ENCODE measurements at regions not wholly inside any gene's neighbourhood (a gene's known extent, or its start where the extent isn't known, plus 50 kb on each side); places are given as distances from the start of the nearest gene placed in this dataset.

- CTCF ChIA-PET, result interaction anchor here (0.6 to 8.6 kb wide), 46 partner anchors 9 to 682 kb away, joined by 3 to 193 read pairs (median 4); partner anchors contain the start of genes KATNAL1 and UBL3
- Histone ChIP-seq H3K4me1 (ENCODE audit: control insufficient read depth in 1 of 2, insufficient read depth in 2 of 2, low read depth in 1 of 2, low read length in 1 of 2) (peaks cover 4 to 22% of the 10 kb centered on the region in 2 experiments; a peak in 3 of 4 replicates), H3F3A (replicated peaks; ENCODE audit: insufficient read depth) (no peaks in the 10 kb centered on the region), H3K4me3 (ENCODE audit: low read depth in 2 of 2, low read length in 1 of 2) (peak overlapping the region in 1 of 2 experiments; percentile 77; a peak in 2 of 4 replicates), H4K20me1 (ENCODE audit: insufficient read depth) (no peaks in the 10 kb centered on the region), H3K27me3 (ENCODE audit: insufficient read depth) (no peaks in the 10 kb centered on the region), H3K27ac (ENCODE audit: low read depth in 2 of 2, low read length in 1 of 2) (no peak overlapping the region; a peak in 1 of 4 replicates), H2AFZ (ENCODE audit: low read depth) (peak overlapping the region; percentile 66; the same call in 1 of the 2 replicates), H3K79me2 (ENCODE audit: insufficient read depth) (no peaks in the 10 kb centered on the region), H3K9ac (no peak overlapping the region), H3K9me2 (no peaks in the 10 kb centered on the region), H3K4me2 (0 out of 2 replicates have a peak overlapping the region, but pooled peaks have one; percentile 15), H3K9me3 (no peaks in the 10 kb centered on the region), H3K36me3 (replicated peaks in 1 of 2; ENCODE audit: control insufficient read depth in 1 of 2, insufficient read depth in 2 of 2, low read length in 1 of 2) (no peaks in the 10 kb centered on the region)
- 86% methylated on average over 15 of the region's 15 CpGs for WGBS (ENCODE audit: low lambda C conversion rate)
- DNase-seq, result no peak
- POLR2A ChIA-PET, result interaction anchor here (0.6 to 1.3 kb wide), 4 partner anchors 29 to 614 kb away, joined by 3 to 7 read pairs (median 4); no protein-coding TSS in a partner anchor
- TF ChIP-seq RXRA (IDR thresholded peaks at IDR 0.05; ENCODE audit: borderline replicate concordance, low read depth), result no peak
- no peak for TF ChIP-seq YY1 (IDR thresholded peaks at IDR 0.05; ENCODE audit: low read depth)
- no peak for TF ChIP-seq RFX5 (IDR thresholded peaks at IDR 0.05; ENCODE audit: low read length)
- no peak for TF ChIP-seq USF2 (IDR thresholded peaks at IDR 0.05; ENCODE audit: borderline replicate concordance, low read depth, low read length)
- TF ChIP-seq CHD2 (IDR thresholded peaks at IDR 0.05; ENCODE audit: low read length, partially characterized antibody), result no peak
- no peak for TF ChIP-seq RAD21 (IDR thresholded peaks at IDR 0.05; ENCODE audit: low read length)
- TF ChIP-seq MXI1 (IDR thresholded peaks at IDR 0.05; ENCODE audit: low read depth, low read length), result no peak
- no peak for TF ChIP-seq ELF1 (IDR thresholded peaks at IDR 0.05)
- TF ChIP-seq GATA2 (CRISPR knock-in tag; IDR thresholded peaks at IDR 0.05), result no peak
- TF ChIP-seq EZH2phosphoT487 (IDR thresholded peaks at IDR 0.05; ENCODE audit: borderline replicate concordance, low read depth), result no peak
- no peak for TF ChIP-seq FOXM1 (IDR thresholded peaks at IDR 0.05; ENCODE audit: low read depth)
- TF ChIP-seq MAX (IDR thresholded peaks at IDR 0.05; ENCODE audit: low read depth), result no peak
- no peak for TF ChIP-seq MEF2A (IDR thresholded peaks at IDR 0.05; ENCODE audit: borderline replicate concordance, low read depth)
Measured at GRCh38 chr13:30113983-30114570, 193.3 kb downstream of the KATNAL1 start.

DNA sequence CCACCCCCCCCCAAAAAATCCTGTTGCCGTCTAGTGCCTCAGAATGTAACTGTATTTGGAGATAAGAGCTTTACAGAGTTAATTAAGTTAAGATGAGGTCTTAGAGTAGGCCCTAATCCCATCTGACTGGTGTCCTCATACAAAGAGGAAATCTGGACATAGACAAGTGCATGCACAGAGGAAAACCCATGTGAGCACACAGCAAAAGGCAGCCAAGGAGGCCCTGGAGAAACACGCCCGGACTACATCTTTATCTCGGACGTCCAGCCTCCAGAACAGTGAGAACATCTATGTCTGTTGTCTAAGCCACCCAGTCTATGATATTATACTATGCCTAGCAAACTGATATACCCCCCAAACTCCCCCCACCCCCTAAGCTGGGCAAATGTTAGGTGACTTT, 193.8 kb downstream of the KATNAL1 start:
- 81% methylated on average over 5 of the region's 5 CpGs for WGBS (ENCODE audit: low lambda C conversion rate)
- H3K36me3 ChIP-seq (replicated peaks in 1 of 2; ENCODE audit: control insufficient read depth in 1 of 2, insufficient read depth in 2 of 2, low read length in 1 of 2), result no peaks in the 10 kb centered on the region
- H3K27ac ChIP-seq (ENCODE audit: low read depth in 2 of 2, low read length in 1 of 2), result peak overlapping the region in 1 of 2 experiments; percentile 9; a peak in 1 of 4 replicates
- H3K9me3 ChIP-seq, result no peaks in the 10 kb centered on the region
- H4K20me1 ChIP-seq (ENCODE audit: insufficient read depth), result no peaks in the 10 kb centered on the region
- POLR2A ChIA-PET, result interaction anchor here (0.6 kb wide), 2 partner anchors 513 to 614 kb away, joined by 3 read pairs; no protein-coding TSS in a partner anchor
- H3K4me1 ChIP-seq (ENCODE audit: control insufficient read depth in 1 of 2, insufficient read depth in 2 of 2, low read depth in 1 of 2, low read length in 1 of 2), result peaks cover 0 to 28% of the 10 kb centered on the region in 2 experiments; a peak in 2 of 4 replicates
- DNase-seq, result no peak
- H3F3A ChIP-seq (replicated peaks; ENCODE audit: insufficient read depth), result no peaks in the 10 kb centered on the region
- H3K27me3 ChIP-seq (ENCODE audit: insufficient read depth), result no peaks in the 10 kb centered on the region
- no peak overlapping the region for H3K4me2 ChIP-seq
- H3K9me2 ChIP-seq, result no peaks in the 10 kb centered on the region
- no peak overlapping the region for H2AFZ ChIP-seq (ENCODE audit: low read depth)
- H3K4me3 ChIP-seq (ENCODE audit: low read depth in 2 of 2, low read length in 1 of 2), result no peak overlapping the region
- H3K9ac ChIP-seq, result no peak overlapping the region
- CTCF ChIA-PET, result interaction anchor here (0.7 to 8.6 kb wide), 28 partner anchors 9 to 683 kb away, joined by 3 to 193 read pairs (median 4); partner anchors contain the start of genes KATNAL1 and UBL3
- no peaks in the 10 kb centered on the region for H3K79me2 ChIP-seq (ENCODE audit: insufficient read depth)
- no peak for TF ChIP-seq TCF12 (IDR thresholded peaks at IDR 0.05)
- TF ChIP-seq NFIC (IDR thresholded peaks at IDR 0.05; ENCODE audit: borderline replicate concordance), result no peak
- TF ChIP-seq TAF1 (IDR thresholded peaks at IDR 0.05; ENCODE audit: borderline replicate concordance, low read depth, low read length), result no peak
- TF ChIP-seq TEAD4 (IDR thresholded peaks at IDR 0.05; ENCODE audit: borderline replicate concordance, insufficient read depth), result no peak
- TF ChIP-seq EP300 (IDR thresholded peaks at IDR 0.05; ENCODE audit: borderline replicate concordance in 1 of 2, low read depth in 1 of 2, low read length in 1 of 2), result no peak
- TF ChIP-seq CTCF (IDR thresholded peaks at IDR 0.05), result no peak
- no peak for TF ChIP-seq PBX3 (IDR thresholded peaks at IDR 0.05)
- TF ChIP-seq JUND (IDR thresholded peaks at IDR 0.05), result no peak
- no peak for TF ChIP-seq RFX5 (IDR thresholded peaks at IDR 0.05; ENCODE audit: low read length)
- TF ChIP-seq RXRA (IDR thresholded peaks at IDR 0.05; ENCODE audit: borderline replicate concordance, low read depth), result no peak
- TF ChIP-seq SIN3A (IDR thresholded peaks at IDR 0.05; ENCODE audit: borderline replicate concordance, low read depth, low read length), result no peak
- TF ChIP-seq MAX (IDR thresholded peaks at IDR 0.05; ENCODE audit: low read depth), result no peak
- TF ChIP-seq, protein P1, sequence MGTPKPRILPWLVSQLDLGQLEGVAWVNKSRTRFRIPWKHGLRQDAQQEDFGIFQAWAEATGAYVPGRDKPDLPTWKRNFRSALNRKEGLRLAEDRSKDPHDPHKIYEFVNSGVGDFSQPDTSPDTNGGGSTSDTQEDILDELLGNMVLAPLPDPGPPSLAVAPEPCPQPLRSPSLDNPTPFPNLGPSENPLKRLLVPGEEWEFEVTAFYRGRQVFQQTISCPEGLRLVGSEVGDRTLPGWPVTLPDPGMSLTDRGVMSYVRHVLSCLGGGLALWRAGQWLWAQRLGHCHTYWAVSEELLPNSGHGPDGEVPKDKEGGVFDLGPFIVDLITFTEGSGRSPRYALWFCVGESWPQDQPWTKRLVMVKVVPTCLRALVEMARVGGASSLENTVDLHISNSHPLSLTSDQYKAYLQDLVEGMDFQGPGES (IDR thresholded peaks at IDR 0.05; ENCODE audit: low read depth, low read length), result no peak

All from SK-N-SH (cell line).